ENCODE measurements at regions not wholly inside any gene's neighbourhood (a gene's known extent, or its start where the extent isn't known, plus 50 kb on each side); places are given as distances from the start of the nearest gene placed in this dataset.
"Not testable (repeated sequence)": the region's sequence is repeated elsewhere in the genome, so short reads cannot be mapped to it uniquely, and the experiment has no call there.

- no peak for DNase-seq (ENCODE audit: low read depth)
Measured at GRCh38 chr19:29013325-29013724, 199.6 kb downstream of the UQCRFS1 start.

GRCh38 chr19:29012457-29012856 lies 200.5 kb downstream of the UQCRFS1 start:
- no peak for DNase-seq (ENCODE audit: low read depth)

DNA sequence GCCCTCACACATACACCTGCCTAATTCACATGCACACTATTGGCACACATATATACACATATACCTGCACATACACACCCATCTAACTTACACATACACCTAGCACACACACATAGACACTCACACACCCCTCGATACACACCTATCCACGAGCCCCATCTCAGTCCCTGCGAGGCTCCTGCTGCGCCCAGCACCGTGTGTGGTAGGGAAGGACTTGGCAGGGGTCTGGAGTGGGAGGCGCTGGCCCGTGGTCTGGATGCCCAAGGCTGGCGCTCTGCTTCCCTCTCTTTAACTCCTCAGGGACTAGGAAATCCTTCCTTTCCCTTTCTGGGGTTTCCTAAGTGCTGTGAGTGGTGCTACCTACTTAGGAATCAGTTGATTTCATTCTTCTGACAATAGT lies 202.7 kb downstream of the UQCRFS1 start:
- no peak for DNase-seq (ENCODE audit: low read depth)

GRCh38 chr19:29006057-29006735 lies 206.8 kb downstream of the UQCRFS1 start:
- DNase-seq (ENCODE audit: low read depth) = no peak

- no peak for DNase-seq (ENCODE audit: low read depth)
Measured at GRCh38 chr19:29004796-29005195, 208.2 kb downstream of the UQCRFS1 start.

GRCh38 chr19:29003641-29004409 lies 209.1 kb downstream of the UQCRFS1 start:
- DNase-seq (ENCODE audit: low read depth) = no peak

GRCh38 chr19:29002336-29002735 lies 210.6 kb downstream of the UQCRFS1 start:
- DNase-seq (ENCODE audit: low read depth) = no peak

DNA sequence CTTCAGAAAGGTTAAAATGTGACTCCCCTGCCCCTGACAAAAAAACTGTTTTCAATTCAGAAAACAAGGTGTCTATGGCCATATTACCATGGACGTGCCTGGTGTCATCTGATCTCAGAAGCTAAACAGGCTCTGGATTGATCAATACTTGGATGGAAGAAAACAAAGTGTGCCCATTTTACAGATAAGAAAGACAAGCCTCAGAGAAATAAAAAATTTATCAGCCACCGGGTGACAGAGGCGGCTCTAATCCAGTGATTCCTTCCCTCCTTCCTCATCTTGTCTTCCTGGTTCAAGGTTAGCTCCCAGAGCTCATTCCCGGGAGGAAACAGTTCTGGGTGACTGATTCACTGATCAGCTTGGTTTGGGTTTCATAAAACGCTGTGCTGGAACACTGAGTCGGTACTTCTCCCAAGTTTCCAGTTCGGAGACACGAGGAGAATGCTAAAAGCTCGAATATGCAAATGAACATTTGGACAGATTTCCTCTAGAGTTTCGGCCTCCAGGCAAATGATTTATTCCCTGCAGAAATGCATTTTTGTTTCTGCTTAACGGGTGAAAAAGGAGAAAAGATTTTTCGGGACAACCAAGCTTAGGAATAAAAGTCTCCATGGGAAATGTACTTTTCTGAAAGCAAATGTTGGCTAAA lies 211.2 kb downstream of the UQCRFS1 start:
- DNase-seq (ENCODE audit: low read depth) = no peak

- no peak for DNase-seq (ENCODE audit: low read depth)
Measured at GRCh38 chr19:29001141-29001581, 211.8 kb downstream of the UQCRFS1 start.

DNA sequence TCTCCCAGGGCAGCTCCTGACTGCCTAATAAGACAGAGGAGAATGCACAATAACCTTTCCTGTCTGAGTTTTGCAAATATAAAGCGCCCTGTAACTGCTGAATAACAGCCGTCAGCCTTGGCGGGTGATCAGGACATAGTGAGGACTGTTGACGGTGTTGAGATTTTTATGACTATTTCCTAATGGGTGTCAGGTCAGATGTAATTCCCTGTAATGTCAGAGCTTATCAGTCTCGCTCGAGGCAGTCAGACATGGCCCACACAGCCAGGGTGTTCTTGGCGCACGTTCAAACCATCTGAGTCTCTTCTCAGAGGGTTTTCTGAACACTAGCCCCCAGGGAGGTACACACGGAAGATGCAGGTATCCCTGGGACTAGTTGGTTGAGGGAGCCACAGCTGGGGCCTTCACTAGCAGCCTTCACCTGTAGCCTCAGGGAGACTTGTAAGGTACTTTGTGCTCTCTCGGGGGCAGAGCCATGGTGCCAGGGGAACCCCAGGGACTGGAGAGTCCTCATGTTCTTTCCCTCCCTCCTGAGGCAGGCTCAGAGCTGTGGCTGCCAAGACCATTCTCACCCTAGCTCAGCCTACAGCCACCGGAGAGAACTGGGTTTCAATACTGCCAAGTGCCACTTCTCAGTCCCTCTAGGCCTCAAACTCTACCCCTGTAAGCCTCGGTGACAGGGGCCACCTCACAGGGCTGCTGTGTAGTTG lies 213.1 kb downstream of the UQCRFS1 start:
- DNase-seq (ENCODE audit: low read depth) = no peak

DNA sequence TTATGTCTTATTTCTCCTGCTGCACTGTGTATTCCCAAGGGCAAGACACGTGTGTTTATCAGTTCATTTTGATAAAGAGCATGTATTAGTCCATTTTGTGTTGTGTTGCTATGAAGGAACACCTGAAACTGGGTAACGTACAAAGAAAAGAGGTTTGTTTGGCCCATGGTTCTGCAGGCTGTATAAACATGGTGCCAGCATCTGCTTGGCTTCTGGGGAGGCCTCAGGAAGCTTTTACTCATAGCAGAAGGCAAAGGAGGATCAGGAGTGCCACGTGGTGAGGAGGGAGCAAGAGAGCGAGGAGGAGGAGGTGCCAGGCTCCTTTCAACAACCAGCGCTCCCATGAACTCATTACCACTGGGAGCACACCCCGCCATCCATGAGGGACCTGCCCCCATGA lies 214.0 kb downstream of the UQCRFS1 start:
- no peak for DNase-seq (ENCODE audit: low read depth)

DNA sequence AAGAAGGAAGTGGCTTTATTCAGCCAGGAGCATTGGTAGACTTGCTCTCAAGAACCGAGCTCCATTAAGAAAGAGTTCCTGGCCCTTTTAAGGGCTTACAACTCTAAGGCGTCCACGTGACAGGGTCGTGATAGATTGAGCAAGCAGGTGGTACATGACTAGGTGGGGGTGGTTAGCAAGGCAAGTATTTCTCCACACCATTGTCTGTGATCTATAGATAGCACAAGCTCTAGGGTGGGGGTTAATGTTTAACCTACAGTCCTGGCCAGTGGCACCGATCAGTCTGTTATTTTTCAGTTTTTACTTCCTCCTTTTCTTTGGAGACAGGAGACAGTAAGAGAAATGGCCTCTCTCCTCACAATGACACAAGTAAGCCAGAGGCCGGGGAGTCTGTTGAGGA lies 215.1 kb downstream of the UQCRFS1 start:
- DNase-seq (ENCODE audit: low read depth) = not testable (repeated sequence)

DNA sequence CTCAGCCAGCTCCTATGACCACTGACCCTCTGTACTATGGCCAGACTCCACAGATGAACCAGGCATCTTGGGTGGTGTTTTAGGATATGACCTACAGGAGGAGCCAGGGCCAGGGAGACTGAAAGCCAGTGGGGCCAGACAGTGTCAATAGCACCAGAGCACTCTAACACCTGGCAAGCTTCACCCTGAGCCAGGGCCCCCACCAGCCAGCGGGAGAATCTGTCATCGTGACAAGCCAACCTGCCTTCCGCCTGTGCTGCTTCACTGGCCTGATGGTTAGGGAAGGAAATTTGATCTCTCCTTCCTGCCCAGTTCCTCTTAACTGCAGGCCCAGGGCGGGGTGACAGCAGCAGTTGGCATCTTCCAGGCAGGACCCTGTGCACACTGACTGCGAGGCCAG lies 222.4 kb downstream of the UQCRFS1 start:
- no peak for DNase-seq (ENCODE audit: low read depth)

GRCh38 chr19:28989739-28990138 lies 223.2 kb downstream of the UQCRFS1 start:
- DNase-seq (ENCODE audit: low read depth) = no peak

- DNase-seq (ENCODE audit: low read depth) = no peak
Measured at GRCh38 chr19:28988066-28988465, 224.9 kb downstream of the UQCRFS1 start.

DNA sequence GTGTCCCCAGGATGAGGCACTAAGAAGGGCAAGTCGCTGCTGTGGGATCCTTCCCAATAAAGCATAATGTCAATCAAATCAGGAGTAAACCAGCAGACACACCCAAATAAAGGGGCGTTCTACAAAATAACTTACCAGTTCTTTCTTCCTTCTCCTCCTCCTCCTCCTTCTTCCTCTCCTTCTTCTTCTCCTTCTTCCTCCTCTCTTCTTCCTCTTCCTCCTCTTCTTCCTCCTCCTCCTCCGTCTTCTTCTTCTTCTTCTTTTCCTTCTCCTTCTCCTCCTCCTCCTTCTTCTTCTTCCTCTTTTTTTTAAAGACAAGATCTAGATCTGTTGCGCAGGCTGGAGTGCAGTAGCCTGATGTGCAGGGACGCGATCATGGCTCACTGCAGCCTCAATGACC lies 225.8 kb downstream of the UQCRFS1 start:
- no peak for DNase-seq (ENCODE audit: low read depth)

DNA sequence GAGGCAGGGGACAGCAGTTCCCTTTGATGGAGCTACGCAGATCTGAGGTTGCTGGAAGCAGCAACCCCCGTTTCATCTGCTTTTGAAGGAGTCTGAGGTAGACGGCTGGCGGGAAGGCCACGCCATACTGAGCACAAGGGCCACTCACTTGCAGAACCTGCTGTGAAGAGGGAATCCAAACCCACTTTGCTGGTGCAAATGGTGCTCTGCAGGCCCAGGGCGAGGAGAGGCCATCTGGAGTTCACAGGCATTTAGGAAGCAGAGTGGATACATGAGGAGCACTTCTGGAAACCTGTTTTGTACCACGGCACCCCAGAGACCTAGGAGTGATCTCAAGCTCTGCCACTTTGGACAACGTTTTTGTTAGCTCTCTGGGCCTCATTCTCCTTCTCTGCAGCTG lies 227.8 kb downstream of the UQCRFS1 start:
- no peak for DNase-seq (ENCODE audit: low read depth)

DNA sequence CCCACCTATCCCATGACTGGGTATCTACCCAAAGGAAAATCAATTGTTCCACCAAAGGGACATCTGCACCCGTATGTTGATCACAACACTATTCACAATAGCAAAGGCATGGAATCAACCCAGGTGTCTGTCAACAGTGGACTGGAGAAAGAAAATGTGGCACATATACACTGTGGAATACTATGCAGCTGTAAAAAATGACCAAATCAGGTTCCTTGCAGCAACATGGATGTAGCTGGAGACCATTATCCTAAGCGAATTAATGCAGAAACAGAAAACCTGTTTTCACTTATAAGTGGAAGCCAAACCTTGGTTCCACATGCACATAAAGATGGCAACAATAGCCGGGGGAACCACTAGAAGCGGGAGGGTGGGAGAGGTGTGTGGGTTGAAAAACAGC lies 228.6 kb downstream of the UQCRFS1 start:
- DNase-seq (ENCODE audit: low read depth) = no peak

- DNase-seq (ENCODE audit: low read depth) = no peak
Measured at GRCh38 chr19:28983430-28983829, 229.5 kb downstream of the UQCRFS1 start.

- no peak for DNase-seq (ENCODE audit: low read depth)
Measured at GRCh38 chr19:28981994-28982393, 231.0 kb downstream of the UQCRFS1 start.

DNA sequence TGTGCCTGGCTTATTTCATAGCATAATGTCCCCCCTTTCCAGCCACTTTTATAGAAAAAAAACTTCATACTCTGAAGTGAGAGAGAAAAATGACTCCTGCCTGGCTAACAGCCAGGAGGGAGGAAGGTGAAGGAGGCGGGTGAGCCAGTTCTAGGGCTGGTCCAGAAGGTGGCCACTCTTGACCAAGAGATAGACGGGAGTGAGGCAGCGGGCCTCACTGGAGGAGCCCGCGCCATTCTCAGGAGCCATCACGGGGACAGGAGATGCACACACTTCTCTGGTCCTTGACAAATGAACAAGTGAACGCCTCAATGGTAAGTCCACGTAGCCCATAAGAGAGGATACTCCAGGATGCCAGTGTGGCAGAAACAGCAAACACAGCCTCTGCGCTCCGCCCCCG lies 231.4 kb downstream of the UQCRFS1 start:
- no peak for DNase-seq (ENCODE audit: low read depth)

- DNase-seq (ENCODE audit: low read depth) = no peak
Measured at GRCh38 chr19:28980236-28980868, 232.6 kb downstream of the UQCRFS1 start.
